ENCODE measurements at regions not wholly inside any gene's neighbourhood (a gene's known extent, or its start where the extent isn't known, plus 50 kb on each side); places are given as distances from the start of the nearest gene placed in this dataset.

GRCh38 chr10:44202952-44203351, 181.9 kb downstream of the CXCL12 start:
- CTCF ChIA-PET = no interaction called here

GRCh38 chr10:44201656-44202055, 183.2 kb downstream of the CXCL12 start:
- Histone ChIP-seq H3K27ac (ENCODE audit: low read length) (no peak overlapping the region), H3K36me3 (ENCODE audit: control insufficient read depth in 2 of 2, extremely low read depth in 1 of 2, insufficient read depth in 1 of 2, low read length in 1 of 2) (no peaks in the 10 kb centered on the region), H3K4me3 (ENCODE audit: control insufficient read depth in 1 of 2, extremely low read depth in 1 of 2, low read length in 1 of 2) (no peak overlapping the region), H3K9me3 (no peaks in the 10 kb centered on the region), H3K4me1 (ENCODE audit: control insufficient read depth in 1 of 2, extremely low read depth in 1 of 2, insufficient read depth in 2 of 2, low read length in 2 of 2) (no peaks in the 10 kb centered on the region), H3K27me3 (replicated peaks in 1 of 2; ENCODE audit: control insufficient read depth in 2 of 2, extremely low read depth in 1 of 2, insufficient read depth in 2 of 2, low read length in 1 of 2) (peaks cover 0 to 24% of the 10 kb centered on the region in 2 experiments)
- Mint-ChIP-seq H3K4me1 (no peaks in the 10 kb centered on the region), H3K4me3 (no peak overlapping the region), H3K36me3 (no peaks in the 10 kb centered on the region), H3K9me3 (peaks cover 0 to 2% (median 0%) of the 10 kb centered on the region in 3 donors), H3K27ac (no peak overlapping the region), H3K27me3 (peaks cover 0 to 4% of the 10 kb centered on the region in 2 donors)
- no CpG with 5 or more reads among the region's 2 CpGs for WGBS (ENCODE audit: insufficient coverage)
- no peak for DNase-seq
- ChIA-PET POLR2A (no interaction called here), CTCF (no interaction called here)
- ATAC-seq (replicated peaks in 1 of 4) = no peak

More at GRCh38 chr10:44202952-44203351, 181.9 kb downstream of the CXCL12 start:
- no peak overlapping the region for H3K4me3 ChIP-seq (ENCODE audit: control insufficient read depth in 1 of 2, extremely low read depth in 1 of 2, low read length in 1 of 2)
- Mint-ChIP-seq H3K9me3 (peaks cover 0 to 2% (median 0%) of the 10 kb centered on the region in 3 donors), H3K36me3 (no peaks in the 10 kb centered on the region), H3K4me3 (no peak overlapping the region), H3K4me1 (no peaks in the 10 kb centered on the region), H3K27me3 (peaks cover 0 to 1% of the 10 kb centered on the region in 2 donors), H3K27ac (no peak overlapping the region)
- no peaks in the 10 kb centered on the region for H3K9me3 ChIP-seq
- no peak for DNase-seq
- no peaks in the 10 kb centered on the region for H3K4me1 ChIP-seq (ENCODE audit: control insufficient read depth in 1 of 2, extremely low read depth in 1 of 2, insufficient read depth in 2 of 2, low read length in 2 of 2)
- H3K27me3 ChIP-seq (replicated peaks in 1 of 2; ENCODE audit: control insufficient read depth in 2 of 2, extremely low read depth in 1 of 2, insufficient read depth in 2 of 2, low read length in 1 of 2) = peaks cover 0 to 32% of the 10 kb centered on the region in 2 experiments
- ATAC-seq (replicated peaks in 1 of 4) = no peak
- WGBS (ENCODE audit: insufficient coverage) = 28% methylated on average over 2 of the region's 4 CpGs
- H3K27ac ChIP-seq (ENCODE audit: low read length) = no peak overlapping the region
- POLR2A ChIA-PET = no interaction called here
- no peaks in the 10 kb centered on the region for H3K36me3 ChIP-seq (ENCODE audit: control insufficient read depth in 2 of 2, extremely low read depth in 1 of 2, insufficient read depth in 1 of 2, low read length in 1 of 2)

GRCh38 chr10:44201011-44201410, 183.9 kb downstream of the CXCL12 start:
- Histone ChIP-seq H3K4me1 (ENCODE audit: control insufficient read depth in 1 of 2, extremely low read depth in 1 of 2, insufficient read depth in 2 of 2, low read length in 2 of 2) (no peaks in the 10 kb centered on the region), H3K36me3 (ENCODE audit: control insufficient read depth in 2 of 2, extremely low read depth in 1 of 2, insufficient read depth in 1 of 2, low read length in 1 of 2) (no peaks in the 10 kb centered on the region), H3K9me3 (no peaks in the 10 kb centered on the region), H3K27ac (ENCODE audit: low read length) (no peak overlapping the region), H3K4me3 (ENCODE audit: control insufficient read depth in 1 of 2, extremely low read depth in 1 of 2, low read length in 1 of 2) (no peak overlapping the region), H3K27me3 (replicated peaks in 1 of 2; ENCODE audit: control insufficient read depth in 2 of 2, extremely low read depth in 1 of 2, insufficient read depth in 2 of 2, low read length in 1 of 2) (peaks cover 0 to 20% of the 10 kb centered on the region in 2 experiments)
- Mint-ChIP-seq H3K36me3 (no peaks in the 10 kb centered on the region), H3K4me1 (no peaks in the 10 kb centered on the region), H3K27ac (no peak overlapping the region), H3K9me3 (peaks cover 0 to 2% (median 0%) of the 10 kb centered on the region in 3 donors), H3K4me3 (no peak overlapping the region), H3K27me3 (peaks cover 3 to 4% of the 10 kb centered on the region in 2 donors)
- DNase-seq (no peak), ATAC-seq (replicated peaks in 1 of 4) (no peak)
- POLR2A ChIA-PET = no interaction called here
- WGBS (ENCODE audit: insufficient coverage) = 38% methylated on average over 1 of the region's 6 CpGs
- CTCF ChIA-PET = no interaction called here

GRCh38 chr10:44199991-44200655, 184.8 kb downstream of the CXCL12 start:
- no peak overlapping the region for H3K27ac ChIP-seq (ENCODE audit: low read length)
- H3K36me3 ChIP-seq (ENCODE audit: control insufficient read depth in 2 of 2, extremely low read depth in 1 of 2, insufficient read depth in 1 of 2, low read length in 1 of 2) = no peaks in the 10 kb centered on the region
- H3K27me3 Mint-ChIP-seq = peaks cover 3 to 4% of the 10 kb centered on the region in 2 donors
- no peaks in the 10 kb centered on the region for H3K36me3 Mint-ChIP-seq
- no peak for DNase-seq
- H3K9me3 Mint-ChIP-seq = peaks cover 0 to 2% (median 0%) of the 10 kb centered on the region in 3 donors
- WGBS (ENCODE audit: insufficient coverage) = 72% methylated on average over 7 of the region's 12 CpGs
- H3K4me3 Mint-ChIP-seq = no peak overlapping the region
- no peak for ATAC-seq (replicated peaks in 1 of 4)
- H3K4me1 Mint-ChIP-seq = no peaks in the 10 kb centered on the region
- H3K9me3 ChIP-seq = no peaks in the 10 kb centered on the region
- no peaks in the 10 kb centered on the region for H3K4me1 ChIP-seq (ENCODE audit: control insufficient read depth in 1 of 2, extremely low read depth in 1 of 2, insufficient read depth in 2 of 2, low read length in 2 of 2)
- ChIA-PET POLR2A (no interaction called here), CTCF (no interaction called here)
- no peak overlapping the region for H3K27ac Mint-ChIP-seq
- H3K4me3 ChIP-seq (ENCODE audit: control insufficient read depth in 1 of 2, extremely low read depth in 1 of 2, low read length in 1 of 2) = no peak overlapping the region
- H3K27me3 ChIP-seq (replicated peaks in 1 of 2; ENCODE audit: control insufficient read depth in 2 of 2, extremely low read depth in 1 of 2, insufficient read depth in 2 of 2, low read length in 1 of 2) = peaks cover 0 to 20% of the 10 kb centered on the region in 2 experiments

GRCh38 chr10:44199267-44199666, 185.6 kb downstream of the CXCL12 start:
- Mint-ChIP-seq H3K4me3 (no peak overlapping the region), H3K4me1 (no peaks in the 10 kb centered on the region), H3K27ac (no peak overlapping the region), H3K27me3 (peaks cover 4 to 5% of the 10 kb centered on the region in 2 donors), H3K36me3 (no peaks in the 10 kb centered on the region), H3K9me3 (peaks cover 0 to 2% (median 2%) of the 10 kb centered on the region in 3 donors)
- H3K4me1 ChIP-seq (ENCODE audit: control insufficient read depth in 1 of 2, extremely low read depth in 1 of 2, insufficient read depth in 2 of 2, low read length in 2 of 2) = no peaks in the 10 kb centered on the region
- no peak overlapping the region for H3K4me3 ChIP-seq (ENCODE audit: control insufficient read depth in 1 of 2, extremely low read depth in 1 of 2, low read length in 1 of 2)
- no peak overlapping the region for H3K27ac ChIP-seq (ENCODE audit: low read length)
- H3K27me3 ChIP-seq (replicated peaks in 1 of 2; ENCODE audit: control insufficient read depth in 2 of 2, extremely low read depth in 1 of 2, insufficient read depth in 2 of 2, low read length in 1 of 2) = peaks cover 0 to 20% of the 10 kb centered on the region in 2 experiments
- ChIA-PET POLR2A (no interaction called here), CTCF (no interaction called here)
- WGBS (ENCODE audit: insufficient coverage) = 85% methylated on average over 2 of the region's 3 CpGs
- no peak for ATAC-seq (replicated peaks in 1 of 4)
- DNase-seq = no peak
- no peaks in the 10 kb centered on the region for H3K36me3 ChIP-seq (ENCODE audit: control insufficient read depth in 2 of 2, extremely low read depth in 1 of 2, insufficient read depth in 1 of 2, low read length in 1 of 2)
- H3K9me3 ChIP-seq = no peaks in the 10 kb centered on the region

DNA sequence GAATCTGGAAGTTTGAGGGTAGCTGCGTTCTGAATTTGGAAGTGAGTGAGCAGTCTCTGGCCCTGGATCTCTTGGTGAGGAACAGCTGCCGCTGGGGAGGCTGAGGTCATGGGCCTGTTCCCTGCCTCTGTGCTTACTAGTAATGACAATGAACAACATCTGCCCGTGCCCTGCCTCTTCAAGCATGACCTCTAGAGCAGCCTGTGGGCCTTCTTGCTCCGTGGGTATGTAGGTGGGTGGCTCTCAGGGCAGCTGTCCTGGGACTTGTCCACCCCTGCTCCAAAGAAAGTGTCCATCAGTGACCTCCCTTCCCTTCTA, 186.2 kb downstream of the CXCL12 start:
- Mint-ChIP-seq H3K4me3 (no peak overlapping the region), H3K27me3 (peaks cover 3 to 6% of the 10 kb centered on the region in 2 donors), H3K4me1 (no peaks in the 10 kb centered on the region), H3K9me3 (peaks cover 0 to 4% (median 2%) of the 10 kb centered on the region in 3 donors), H3K27ac (no peak overlapping the region), H3K36me3 (no peaks in the 10 kb centered on the region)
- CTCF ChIA-PET = no interaction called here
- ATAC-seq (replicated peaks in 1 of 4) (no peak), DNase-seq (no peak)
- H3K4me3 ChIP-seq (ENCODE audit: control insufficient read depth in 1 of 2, extremely low read depth in 1 of 2, low read length in 1 of 2) = no peak overlapping the region
- POLR2A ChIA-PET = no interaction called here
- H3K4me1 ChIP-seq (ENCODE audit: control insufficient read depth in 1 of 2, extremely low read depth in 1 of 2, insufficient read depth in 2 of 2, low read length in 2 of 2) = no peaks in the 10 kb centered on the region
- 93% methylated on average over 2 of the region's 4 CpGs for WGBS (ENCODE audit: insufficient coverage)
- peaks cover 0 to 23% of the 10 kb centered on the region in 2 experiments for H3K27me3 ChIP-seq (replicated peaks in 1 of 2; ENCODE audit: control insufficient read depth in 2 of 2, extremely low read depth in 1 of 2, insufficient read depth in 2 of 2, low read length in 1 of 2)
- no peaks in the 10 kb centered on the region for H3K9me3 ChIP-seq
- no peak overlapping the region for H3K27ac ChIP-seq (ENCODE audit: low read length)
- no peaks in the 10 kb centered on the region for H3K36me3 ChIP-seq (ENCODE audit: control insufficient read depth in 2 of 2, extremely low read depth in 1 of 2, insufficient read depth in 1 of 2, low read length in 1 of 2)
